A673 (cell line): ENCODE measurements at regions not wholly inside any gene's neighbourhood (a gene's known extent, or its start where the extent isn't known, plus 50 kb on each side); places are given as distances from the start of the nearest gene placed in this dataset.
A peak's percentile ranks its signal among the peaks of the same experiment; 100 is the strongest.

Source experiments
- BruUV-seq: library from RNA; stranded (reverse); fragments of 400-500 nt; replicated peaks from 2 replicates; lab custom pipeline; 2021; lab: Mats Ljungman, UMichigan
- CTCF ChIA-PET: fragments of 300-600 bp; sonication (Branson Sonifier 250); formaldehyde crosslinking; loops from one replicate; lab custom pipeline; 2022; ENCODE audit warnings: antibody characterized with exemption; lab: Charles Lee
- POLR2A ChIA-PET: fragments of 300-600 bp; sonication (Branson Sonifier 250); formaldehyde crosslinking; loops from one replicate; lab custom pipeline; 2022; ENCODE audit warnings: antibody characterized with exemption; ENCODE audit not compliant: low non-redundant PET; lab: Charles Lee
- DNase-seq: peaks from one replicate; pipeline ENCODE4 v3.0.0-alpha.2; 2015; ENCODE audit warnings: low spot score
- H3K27ac ChIP-seq: fragments of 200-600 bp; sonication (generic); 2 replicates; pipeline ENCODE4 v1.5.1; 2016; ENCODE audit warnings: mixed run types, low read depth, mild to moderate bottlenecking, mixed read lengths, antibody characterized with exemption, low read length; ENCODE audit not compliant: poor library complexity, severe bottlenecking
- H3K27me3 ChIP-seq: fragments of 200-600 bp; sonication (generic); replicated peaks from 2 replicates; pipeline ENCODE4 v1.6.1; 2017; ENCODE audit warnings: mixed run types, low read depth, mild to moderate bottlenecking, mixed read lengths, antibody characterized with exemption, low read length; ENCODE audit not compliant: insufficient read depth, poor library complexity
- H3K36me3 ChIP-seq: fragments of 200-600 bp; sonication (generic); 2 replicates; pipeline ENCODE4 v1.6.1; 2016; ENCODE audit warnings: mixed run types, mild to moderate bottlenecking, mixed read lengths, antibody characterized with exemption, low read length; ENCODE audit not compliant: insufficient read depth, poor library complexity, severe bottlenecking
- H3K4me1 ChIP-seq: fragments of 200-600 bp; sonication (generic); 2 replicates; pipeline ENCODE4 v1.6.1; 2017; ENCODE audit warnings: mixed run types, mild to moderate bottlenecking, mixed read lengths, antibody characterized with exemption, low read length; ENCODE audit not compliant: insufficient read depth, poor library complexity, severe bottlenecking
- H3K4me3 ChIP-seq: fragments of 200-600 bp; sonication (generic); 2 replicates; pipeline ENCODE4 v1.5.1; 2016; ENCODE audit warnings: low read depth, mixed run types, mild to moderate bottlenecking, mixed read lengths, low read length; ENCODE audit not compliant: poor library complexity, severe bottlenecking
- H3K9me3 ChIP-seq: fragments of 200-600 bp; sonication (generic); 2 replicates; pipeline ENCODE4 v1.6.1; 2016; ENCODE audit warnings: mixed run types, low read depth, mild to moderate bottlenecking, mixed read lengths, antibody characterized with exemption, low read length; ENCODE audit not compliant: poor library complexity, severe bottlenecking
- EZH2 ChIP-seq: fragments of 200-600 bp; sonication (generic); IDR thresholded peaks from 2 replicates; pipeline ENCODE4 v1.6.1; 2017; ENCODE audit warnings: borderline replicate concordance, low read depth, mild to moderate bottlenecking, mixed read lengths, antibody characterized with exemption, low read length; ENCODE audit not compliant: poor library complexity, severe bottlenecking
- intact Hi-C: fragments of 100-400 bp; cut with micrococcal nuclease; formaldehyde crosslinking; loops from one replicate; pipeline ENCODE4 v1.10.0; 2022; ENCODE audit not compliant: unreplicated experiment
- TF ChIP-seq, protein P1 (sequence below): fragments of 300-800, 200-600 bp; sonication (generic); conservative IDR thresholded peaks from 2 replicates; pipeline ENCODE4 v1.5.1; 2017; ENCODE audit warnings: low read depth, mild to moderate bottlenecking, antibody characterized with exemption, low read length, moderate library complexity, mixed read lengths

DNA sequence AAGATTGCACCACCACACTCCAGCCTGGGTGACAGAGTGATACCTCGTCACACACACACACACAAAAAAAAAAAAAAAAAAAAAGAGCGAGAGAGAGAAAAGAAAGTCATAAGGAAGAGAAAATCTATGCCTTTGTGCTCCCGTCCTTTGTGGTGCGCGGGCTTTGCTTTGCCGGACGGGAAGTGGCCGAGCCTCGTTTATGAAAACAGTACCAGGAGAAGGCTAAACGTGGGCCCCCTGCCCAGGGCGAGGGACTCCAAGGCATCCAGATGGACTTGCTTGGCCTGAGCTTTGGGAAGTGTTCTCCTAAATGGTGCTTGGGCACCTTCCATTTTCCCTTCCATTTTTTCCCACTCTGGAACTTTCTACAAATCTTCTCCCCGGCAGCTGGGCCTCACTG is 109.3 kb upstream of the LRPAP1 start:
- POLR2A ChIA-PET = no interaction called here
- Histone ChIP-seq H3K4me1 (no peaks in the 10 kb centered on the region), H3K27ac (no peak overlapping the region), H3K27me3 (no peaks in the 10 kb centered on the region), H3K4me3 (no peak overlapping the region), H3K9me3 (no peaks in the 10 kb centered on the region), H3K36me3 (no peaks in the 10 kb centered on the region)
- TF ChIP-seq, protein P1, sequence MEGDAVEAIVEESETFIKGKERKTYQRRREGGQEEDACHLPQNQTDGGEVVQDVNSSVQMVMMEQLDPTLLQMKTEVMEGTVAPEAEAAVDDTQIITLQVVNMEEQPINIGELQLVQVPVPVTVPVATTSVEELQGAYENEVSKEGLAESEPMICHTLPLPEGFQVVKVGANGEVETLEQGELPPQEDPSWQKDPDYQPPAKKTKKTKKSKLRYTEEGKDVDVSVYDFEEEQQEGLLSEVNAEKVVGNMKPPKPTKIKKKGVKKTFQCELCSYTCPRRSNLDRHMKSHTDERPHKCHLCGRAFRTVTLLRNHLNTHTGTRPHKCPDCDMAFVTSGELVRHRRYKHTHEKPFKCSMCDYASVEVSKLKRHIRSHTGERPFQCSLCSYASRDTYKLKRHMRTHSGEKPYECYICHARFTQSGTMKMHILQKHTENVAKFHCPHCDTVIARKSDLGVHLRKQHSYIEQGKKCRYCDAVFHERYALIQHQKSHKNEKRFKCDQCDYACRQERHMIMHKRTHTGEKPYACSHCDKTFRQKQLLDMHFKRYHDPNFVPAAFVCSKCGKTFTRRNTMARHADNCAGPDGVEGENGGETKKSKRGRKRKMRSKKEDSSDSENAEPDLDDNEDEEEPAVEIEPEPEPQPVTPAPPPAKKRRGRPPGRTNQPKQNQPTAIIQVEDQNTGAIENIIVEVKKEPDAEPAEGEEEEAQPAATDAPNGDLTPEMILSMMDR = no peak
- TF ChIP-seq EZH2 = no peak
- CTCF ChIA-PET = no interaction called here
- intact Hi-C loops = no loop called here
- DNase-seq = no peak
- no TSS peak for BruUV-seq

DNA sequence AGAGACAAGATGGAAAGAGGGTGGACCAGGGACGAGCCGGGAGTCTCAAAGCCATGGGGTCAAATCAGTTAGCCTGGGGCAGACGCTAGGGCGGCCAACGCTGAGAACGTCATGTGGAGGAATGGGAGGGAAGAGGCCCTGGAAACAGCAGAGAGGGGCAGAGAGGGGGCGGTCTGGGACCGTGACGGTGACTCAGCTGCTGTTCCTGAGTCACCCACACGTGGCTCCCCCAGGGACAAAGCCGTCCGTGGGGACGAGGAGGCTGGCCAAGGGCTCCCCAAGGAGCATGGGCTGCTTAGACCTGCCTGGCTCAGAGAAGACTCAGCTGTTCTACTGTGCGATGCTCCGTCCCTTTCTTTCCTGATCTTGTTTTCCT is 108.4 kb upstream of the LRPAP1 start:
- no peak overlapping the region for H3K27ac ChIP-seq
- peak; percentile 17 for DNase-seq
- ChIA-PET POLR2A (no interaction called here), CTCF (no interaction called here)
- no peaks in the 10 kb centered on the region for H3K27me3 ChIP-seq
- H3K36me3 ChIP-seq = no peaks in the 10 kb centered on the region
- TF ChIP-seq, protein P1 = no peak
- TF ChIP-seq EZH2 = no peak
- H3K9me3 ChIP-seq = no peaks in the 10 kb centered on the region
- intact Hi-C loops = no loop called here
- BruUV-seq = no TSS peak
- no peak overlapping the region for H3K4me3 ChIP-seq
- H3K4me1 ChIP-seq = no peaks in the 10 kb centered on the region

DNA sequence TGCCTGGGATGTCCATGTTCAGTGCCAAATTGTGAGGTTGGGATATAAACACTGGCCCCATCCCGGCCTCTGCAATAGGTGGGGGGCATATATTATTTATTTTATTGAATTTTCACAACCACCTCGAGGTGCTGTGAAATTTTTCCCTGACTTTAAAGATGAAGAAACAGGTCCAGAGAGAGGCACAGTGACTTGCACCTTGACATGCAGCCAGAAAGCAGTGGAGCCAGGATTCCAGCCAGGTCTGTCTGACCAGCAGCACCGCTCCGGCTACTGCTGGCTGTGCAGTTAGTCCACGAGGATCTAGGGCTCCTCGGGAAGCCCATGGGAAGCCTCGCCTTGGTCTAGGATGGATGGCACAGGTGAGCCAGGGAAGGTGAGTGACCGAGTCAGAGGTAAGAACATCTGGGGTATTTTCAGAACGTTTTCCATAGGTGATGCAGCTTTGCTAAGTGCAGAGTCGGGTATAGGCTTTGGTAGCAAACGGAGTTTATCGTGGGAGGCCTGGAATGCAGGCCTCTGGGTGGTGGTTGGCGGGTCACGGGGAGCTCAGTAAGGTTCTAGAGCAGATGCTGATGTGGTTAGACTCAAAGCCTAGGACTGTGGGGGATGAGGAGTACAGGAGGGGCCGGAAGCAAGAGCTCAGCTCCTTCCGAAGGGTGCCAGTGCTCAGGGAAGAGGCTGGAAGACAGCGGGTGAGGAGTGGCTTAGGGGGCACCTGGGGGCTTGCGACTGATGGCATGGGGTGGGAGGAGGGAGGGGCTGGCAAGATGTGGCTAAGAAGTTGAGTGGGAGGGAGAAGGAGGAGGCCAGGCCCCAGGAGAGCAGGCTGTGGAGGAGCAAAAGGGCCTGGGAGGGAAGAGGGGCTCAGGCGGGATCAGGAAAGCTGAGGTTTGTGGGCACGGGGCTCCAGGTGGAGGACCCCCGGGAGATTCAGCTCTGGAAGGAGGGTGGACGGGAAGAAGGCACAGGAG is 107.7 kb upstream of the LRPAP1 start:
- Histone ChIP-seq H3K4me1 (no peaks in the 10 kb centered on the region), H3K27ac (no peak overlapping the region), H3K9me3 (no peaks in the 10 kb centered on the region), H3K27me3 (no peaks in the 10 kb centered on the region), H3K4me3 (no peak overlapping the region), H3K36me3 (no peaks in the 10 kb centered on the region)
- BruUV-seq = no TSS peak
- ChIA-PET POLR2A (no interaction called here), CTCF (no interaction called here)
- TF ChIP-seq EZH2 = no peak
- TF ChIP-seq, protein P1 = no peak
- DNase-seq = no peak
- intact Hi-C loops = no loop called here
